IMR-90 (cell line): ENCODE measurements at regions not wholly inside any gene's neighbourhood (a gene's known extent, or its start where the extent isn't known, plus 50 kb on each side); places are given as distances from the start of the nearest gene placed in this dataset.

Experiments used
- BHLHE40 ChIP-seq: fragments of 150-350 bp; IDR thresholded peaks from 2 replicates; pipeline ENCODE4 v1.6.1; 2016; ENCODE audit warnings: mild to moderate bottlenecking, low read depth, low read length
- CEBPB ChIP-seq: IDR thresholded peaks from 2 replicates; pipeline ENCODE4 v1.6.1; 2012; ENCODE audit warnings: low read depth, low read length, improper control_type of control experiment
- ELK1 ChIP-seq: fragments of 150-350 bp; IDR thresholded peaks from 2 replicates; pipeline ENCODE4 v1.6.1; 2016; ENCODE audit warnings: low read depth, mild to moderate bottlenecking, low read length, moderate library complexity, borderline replicate concordance
- FOS ChIP-seq: fragments of 150-350 bp; IDR thresholded peaks from 2 replicates; pipeline ENCODE4 v1.6.1; 2016; ENCODE audit warnings: low read depth, low read length
- MAFK ChIP-seq: IDR thresholded peaks from 2 replicates; pipeline ENCODE4 v1.6.1; 2012; ENCODE audit warnings: low read depth, low read length, improper control_type of control experiment
- MAZ ChIP-seq: IDR thresholded peaks from 2 replicates; pipeline ENCODE4 v1.6.1; 2012; ENCODE audit warnings: low read depth, mild to moderate bottlenecking, low read length, improper control_type of control experiment, moderate library complexity, borderline replicate concordance
- NFE2L2 ChIP-seq: fragments of 150-350 bp; IDR thresholded peaks from 2 replicates; pipeline ENCODE4 v1.6.1; 2016; ENCODE audit warnings: low read depth, mild to moderate bottlenecking, low read length
- POLR2A ChIP-seq: IDR thresholded peaks from 2 replicates; pipeline ENCODE4 v1.6.1; 2012; ENCODE audit warnings: mild to moderate bottlenecking, low read depth, low read length
- RAD21 ChIP-seq: IDR thresholded peaks from 2 replicates; pipeline ENCODE4 v1.6.1; 2012; ENCODE audit warnings: low read length, improper control_type of control experiment
- RFX5 ChIP-seq: IDR thresholded peaks from 2 replicates; pipeline ENCODE4 v1.8.0; 2012; ENCODE audit warnings: low read depth, mild to moderate bottlenecking, low read length, moderate library complexity
- SMC3 ChIP-seq: fragments of 150-350 bp; IDR thresholded peaks from 2 replicates; pipeline ENCODE4 v1.6.1; 2016; ENCODE audit warnings: low read depth, mild to moderate bottlenecking, antibody characterized with exemption, low read length, moderate library complexity
- USF2 ChIP-seq: fragments of 150-350 bp; IDR thresholded peaks from 2 replicates; pipeline ENCODE4 v1.6.1; 2017; ENCODE audit warnings: mild to moderate bottlenecking, antibody characterized with exemption, low read length, low read depth
- TF ChIP-seq, protein P1 (sequence below): conservative IDR thresholded peaks from 2 replicates; pipeline ENCODE4 v1.5.1; 2012; ENCODE audit warnings: mild to moderate bottlenecking, low read depth, low read length, improper control_type of control experiment

DNA sequence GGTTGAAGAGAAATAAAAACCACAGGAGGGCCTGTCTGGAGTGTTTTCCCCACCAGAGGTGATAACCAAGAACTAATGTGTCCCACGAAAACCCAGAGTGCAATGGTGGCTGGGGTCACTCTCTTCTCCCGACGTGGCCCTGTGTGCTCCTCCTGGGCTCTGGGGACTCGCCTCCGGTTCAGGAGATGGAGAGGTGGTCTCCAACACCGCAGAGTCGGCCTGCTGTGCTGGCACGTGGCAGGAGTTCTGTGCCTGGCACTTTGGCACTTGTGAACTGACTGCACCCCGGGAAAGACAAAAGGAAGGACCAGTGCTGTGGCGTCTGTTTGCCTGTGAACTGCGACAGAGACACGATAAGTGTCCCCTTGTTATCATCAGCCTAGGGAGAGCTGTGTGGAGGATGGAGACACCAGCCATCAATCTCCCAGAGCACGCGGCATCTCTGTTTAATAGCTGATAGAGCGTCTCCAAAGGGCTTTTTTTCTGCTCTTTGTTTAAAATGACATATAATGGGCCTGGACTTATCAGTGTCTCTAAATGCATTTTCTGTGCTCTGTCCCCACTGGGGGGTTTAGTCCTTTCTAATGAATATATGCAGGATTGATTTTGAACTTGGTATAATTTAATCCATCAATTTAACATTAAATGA, 98.3 kb downstream of the MRPL36 start:
- TF ChIP-seq RFX5: no peak
- no peak for TF ChIP-seq CEBPB
- TF ChIP-seq, protein P1, sequence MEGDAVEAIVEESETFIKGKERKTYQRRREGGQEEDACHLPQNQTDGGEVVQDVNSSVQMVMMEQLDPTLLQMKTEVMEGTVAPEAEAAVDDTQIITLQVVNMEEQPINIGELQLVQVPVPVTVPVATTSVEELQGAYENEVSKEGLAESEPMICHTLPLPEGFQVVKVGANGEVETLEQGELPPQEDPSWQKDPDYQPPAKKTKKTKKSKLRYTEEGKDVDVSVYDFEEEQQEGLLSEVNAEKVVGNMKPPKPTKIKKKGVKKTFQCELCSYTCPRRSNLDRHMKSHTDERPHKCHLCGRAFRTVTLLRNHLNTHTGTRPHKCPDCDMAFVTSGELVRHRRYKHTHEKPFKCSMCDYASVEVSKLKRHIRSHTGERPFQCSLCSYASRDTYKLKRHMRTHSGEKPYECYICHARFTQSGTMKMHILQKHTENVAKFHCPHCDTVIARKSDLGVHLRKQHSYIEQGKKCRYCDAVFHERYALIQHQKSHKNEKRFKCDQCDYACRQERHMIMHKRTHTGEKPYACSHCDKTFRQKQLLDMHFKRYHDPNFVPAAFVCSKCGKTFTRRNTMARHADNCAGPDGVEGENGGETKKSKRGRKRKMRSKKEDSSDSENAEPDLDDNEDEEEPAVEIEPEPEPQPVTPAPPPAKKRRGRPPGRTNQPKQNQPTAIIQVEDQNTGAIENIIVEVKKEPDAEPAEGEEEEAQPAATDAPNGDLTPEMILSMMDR: no peak
- no peak for TF ChIP-seq POLR2A
- TF ChIP-seq MAZ: no peak
- no peak for TF ChIP-seq RAD21
- TF ChIP-seq SMC3: no peak
- no peak for TF ChIP-seq NFE2L2
- TF ChIP-seq BHLHE40: no peak
- TF ChIP-seq FOS: no peak
- no peak for TF ChIP-seq USF2
- no peak for TF ChIP-seq MAFK
- TF ChIP-seq ELK1: no peak
